SK-N-DZ (cell line): ENCODE measurements at regions not wholly inside any gene's neighbourhood (a gene's known extent, or its start where the extent isn't known, plus 50 kb on each side); places are given as distances from the start of the nearest gene placed in this dataset.
"Not testable (repeated sequence)": the region's sequence is repeated elsewhere in the genome, so short reads cannot be mapped to it uniquely, and the experiment has no call there.

ENCODE experiments used
- DNase-seq: peaks from one replicate; pipeline ENCODE4 v3.0.0-alpha.2; 2015; ENCODE audit warnings: low spot score

DNA sequence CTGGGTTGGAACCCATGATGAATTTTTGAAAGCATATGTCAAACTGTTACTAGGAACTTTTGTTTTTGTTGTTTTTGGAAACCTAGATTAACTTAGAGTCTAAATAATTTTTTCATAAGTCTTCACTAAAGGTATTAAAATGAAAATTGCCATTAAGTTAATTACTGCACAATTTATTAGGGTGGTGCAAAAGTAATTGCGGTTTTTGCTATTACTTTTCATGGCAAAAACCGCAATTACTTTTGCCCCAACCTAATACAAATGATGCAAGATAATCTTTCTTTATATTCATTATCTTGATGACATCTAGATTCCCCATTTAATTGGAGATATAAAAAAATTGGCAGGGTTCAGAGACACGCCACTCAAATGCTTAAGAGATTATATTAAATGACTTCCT lies 145.0 kb upstream of the PKP2 start:
- DNase-seq, result no peak

GRCh38 chr12:33033999-33034398 lies 137.4 kb upstream of the PKP2 start:
- not testable (repeated sequence) for DNase-seq

GRCh38 chr12:33026791-33027190 lies 130.2 kb upstream of the PKP2 start:
- no peak for DNase-seq

DNA sequence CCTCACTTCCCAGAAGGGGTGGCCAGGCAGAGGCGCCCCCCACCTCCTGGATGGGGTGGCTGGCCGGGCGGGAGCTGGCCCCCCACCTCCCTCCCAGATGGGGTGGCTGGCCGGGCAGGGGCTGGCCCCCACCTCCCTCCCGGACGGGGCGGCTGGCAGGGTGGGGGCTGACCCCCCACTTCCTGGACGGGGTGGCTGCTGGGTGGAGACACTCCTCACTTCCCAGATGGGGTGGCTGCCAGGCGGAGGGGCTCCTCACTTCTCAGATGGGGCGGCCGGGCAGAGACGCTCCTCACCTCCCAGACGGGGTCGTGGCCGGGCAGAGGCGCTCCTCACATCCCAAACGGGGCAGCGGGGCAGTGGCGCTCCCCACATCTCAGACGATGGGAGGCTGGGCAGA lies 126.1 kb upstream of the PKP2 start:
- not testable (repeated sequence) for DNase-seq

DNA sequence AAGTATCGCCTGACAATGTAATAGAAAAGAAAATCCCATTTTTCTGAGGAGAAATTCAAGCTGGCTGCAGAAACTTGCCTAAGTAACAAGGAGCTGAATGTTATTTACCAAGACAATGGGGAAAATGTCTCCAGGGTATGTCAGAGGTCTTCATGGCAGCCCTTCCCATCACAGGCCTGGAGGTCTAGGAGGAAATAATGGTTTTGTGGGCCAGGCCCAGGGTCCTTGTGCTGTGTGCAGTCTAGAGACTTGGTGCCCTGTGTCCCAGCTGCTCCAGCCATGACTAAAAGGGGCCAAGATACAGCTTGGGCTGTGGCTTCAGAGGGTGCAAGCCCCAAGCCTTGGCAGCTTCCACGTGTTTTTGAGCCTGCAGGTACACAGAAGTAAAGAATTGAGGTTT lies 120.5 kb upstream of the PKP2 start:
- not testable (repeated sequence) for DNase-seq

- DNase-seq, result no peak
Observed at GRCh38 chr12:33012226-33012625, 115.6 kb upstream of the PKP2 start.

GRCh38 chr12:33006106-33006505 lies 109.5 kb upstream of the PKP2 start:
- no peak for DNase-seq

- no peak for DNase-seq
Observed at GRCh38 chr12:33000016-33000415, 103.4 kb upstream of the PKP2 start.

DNA sequence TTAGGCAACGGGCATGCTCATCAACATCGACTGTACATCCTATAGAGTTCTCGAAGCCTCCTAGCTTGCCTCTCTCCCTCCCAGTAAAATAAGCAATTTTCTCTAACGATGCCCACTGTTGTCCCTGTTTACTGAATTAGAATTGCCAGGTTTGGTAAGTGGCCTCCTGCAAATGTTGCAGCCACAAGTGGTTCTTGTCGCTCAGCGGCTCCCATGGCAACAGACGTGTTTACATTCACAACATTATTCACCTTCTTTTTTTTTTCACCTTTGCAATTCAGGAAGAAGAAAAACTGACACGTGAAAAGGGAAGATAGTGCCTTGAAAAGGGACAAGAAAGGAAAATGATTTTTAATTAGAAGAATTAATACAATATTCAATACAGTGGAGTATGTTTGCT lies 100.9 kb upstream of the PKP2 start:
- no peak for DNase-seq

DNA sequence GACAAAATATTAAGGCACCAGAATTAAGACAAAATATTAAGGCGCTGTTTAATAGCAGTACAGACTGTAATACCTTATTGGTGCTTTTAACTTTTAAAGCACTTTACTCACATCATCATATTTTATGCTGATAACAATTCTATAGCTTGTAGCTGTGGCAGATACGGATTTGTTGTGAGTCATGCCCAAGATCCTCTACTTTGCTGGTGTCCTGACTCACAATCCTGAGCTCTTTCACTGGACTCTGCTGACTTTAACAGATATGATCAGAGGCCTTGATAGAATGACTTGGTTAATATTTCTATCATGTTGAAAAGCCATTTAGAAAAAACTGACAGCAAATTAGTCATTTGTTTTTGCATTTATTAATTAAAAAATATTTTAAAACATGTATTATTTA lies 99.0 kb upstream of the PKP2 start:
- no peak for DNase-seq

DNA sequence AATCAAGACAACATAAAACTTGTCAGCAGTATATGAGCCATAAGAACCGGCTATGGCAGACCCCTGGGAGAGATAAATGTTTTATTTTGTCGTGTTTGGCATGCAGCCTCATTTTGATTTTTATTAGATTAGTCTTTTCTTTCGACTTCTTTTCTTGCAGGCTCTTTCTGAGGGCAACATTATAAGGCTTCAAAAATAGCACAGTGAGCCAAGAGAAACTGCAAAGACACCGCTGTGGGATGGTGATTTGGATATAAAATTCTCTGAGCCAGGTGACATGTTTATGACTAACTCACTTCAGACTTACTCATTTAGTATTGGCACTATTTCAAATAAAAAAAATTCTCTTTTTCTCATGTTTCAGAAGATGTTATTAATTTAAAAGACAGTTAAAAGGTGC lies 96.8 kb upstream of the PKP2 start:
- no peak for DNase-seq

GRCh38 chr12:32989705-32990104 lies 93.1 kb upstream of the PKP2 start:
- no peak for DNase-seq

- no peak for DNase-seq
Observed at GRCh38 chr12:32988982-32989381, 92.4 kb upstream of the PKP2 start.

DNA sequence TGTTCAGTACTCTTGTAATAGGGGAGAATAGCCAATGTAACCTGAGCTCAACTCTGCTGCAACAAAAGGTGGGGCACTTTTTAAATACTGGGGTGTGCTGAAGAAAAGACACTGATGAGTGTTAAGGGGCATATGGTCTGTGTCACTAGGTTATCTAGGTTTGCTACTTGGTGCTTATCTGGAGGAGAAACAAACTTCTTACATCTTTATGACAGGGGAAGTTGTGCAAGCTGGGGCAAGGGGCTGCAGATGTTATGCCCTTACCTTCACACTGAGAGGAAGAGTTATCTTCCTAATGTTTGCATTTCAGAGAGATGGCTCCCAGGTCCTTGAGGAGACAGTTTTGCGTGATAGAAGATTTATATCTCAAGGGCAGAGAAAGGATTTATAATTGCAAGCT lies 90.9 kb upstream of the PKP2 start:
- no peak for DNase-seq

- DNase-seq, result peak; percentile 56
Observed at GRCh38 chr12:32983968-32984367, 87.4 kb upstream of the PKP2 start.

GRCh38 chr12:32983332-32983731 lies 86.8 kb upstream of the PKP2 start:
- no peak for DNase-seq

- DNase-seq, result no peak
Observed at GRCh38 chr12:32981139-32981538, 84.6 kb upstream of the PKP2 start.

DNA sequence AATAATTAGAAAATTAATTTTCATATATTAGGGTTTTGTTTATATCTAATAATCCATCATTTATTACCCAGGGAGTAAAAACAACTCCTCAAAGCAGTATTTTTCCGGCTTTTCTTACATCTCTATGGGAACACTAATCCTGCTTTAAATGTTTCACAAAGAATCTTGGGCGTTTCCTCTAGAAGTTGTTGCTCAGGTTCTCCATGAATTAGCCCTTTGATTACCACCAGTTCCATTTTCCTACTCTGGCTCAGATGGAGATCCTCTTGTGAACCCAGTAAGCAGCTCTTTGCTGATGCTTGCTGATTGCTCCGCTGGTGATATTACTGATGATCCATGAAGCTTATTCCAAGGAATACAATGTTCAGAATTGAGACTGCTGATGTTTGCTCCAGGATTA lies 78.5 kb upstream of the PKP2 start:
- no peak for DNase-seq

DNA sequence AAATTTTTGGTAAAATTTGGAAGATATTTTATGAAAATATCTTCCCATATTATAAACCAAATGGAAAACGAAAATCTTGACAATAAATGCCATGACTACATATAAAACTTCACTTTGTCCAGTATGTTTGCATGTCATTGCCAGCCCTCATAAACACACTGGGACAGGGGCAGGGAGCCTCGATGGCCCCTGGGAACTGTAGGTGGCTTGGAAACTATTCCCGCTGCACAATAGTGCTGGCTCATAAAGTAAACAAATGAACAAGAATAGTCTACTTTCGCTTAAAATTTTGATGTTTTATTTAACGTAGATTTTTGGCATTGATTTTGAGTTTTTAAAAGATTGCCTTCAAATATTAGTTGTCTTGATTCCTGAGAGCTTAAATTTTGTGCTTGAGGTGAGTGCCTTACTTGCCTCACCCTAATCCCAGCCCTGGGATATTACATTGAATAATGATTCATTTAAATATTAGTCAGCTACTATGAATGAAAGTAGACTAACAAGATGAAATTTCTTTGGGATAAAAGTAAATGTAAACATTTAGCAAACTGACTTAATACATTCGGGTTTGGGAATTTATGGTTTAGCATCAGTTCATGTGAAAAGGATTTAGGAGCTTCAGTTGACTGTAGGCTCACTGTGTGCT lies 74.0 kb upstream of the PKP2 start:
- no peak for DNase-seq

DNA sequence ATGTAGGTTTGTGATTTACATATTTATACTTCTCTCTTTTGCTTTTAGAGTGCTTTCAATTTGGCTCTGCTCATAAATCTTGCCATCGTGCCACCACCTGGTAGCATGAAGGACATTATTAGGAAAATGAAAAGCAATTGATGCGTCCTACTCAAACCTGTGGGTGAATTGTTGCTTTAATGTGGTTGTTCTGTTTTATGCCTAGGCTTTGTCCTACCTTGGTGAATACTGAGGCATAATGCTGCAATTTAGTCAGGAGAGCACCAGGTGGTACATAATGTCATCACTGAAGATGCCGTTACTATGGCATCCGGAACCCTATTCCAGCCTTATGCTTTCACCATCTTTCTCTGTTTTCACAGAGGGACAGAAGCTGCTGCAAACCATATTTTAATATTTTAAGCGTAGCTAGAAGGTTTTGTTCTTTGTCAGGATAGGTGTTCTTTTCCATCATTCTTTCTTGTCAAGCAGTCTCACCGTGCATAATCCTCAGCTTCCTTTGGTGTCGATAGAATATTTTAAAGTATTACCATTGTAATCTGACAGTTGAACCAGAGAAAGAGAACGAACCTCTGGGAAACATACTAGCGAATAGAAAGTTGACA lies 68.5 kb upstream of the PKP2 start:
- no peak for DNase-seq

DNA sequence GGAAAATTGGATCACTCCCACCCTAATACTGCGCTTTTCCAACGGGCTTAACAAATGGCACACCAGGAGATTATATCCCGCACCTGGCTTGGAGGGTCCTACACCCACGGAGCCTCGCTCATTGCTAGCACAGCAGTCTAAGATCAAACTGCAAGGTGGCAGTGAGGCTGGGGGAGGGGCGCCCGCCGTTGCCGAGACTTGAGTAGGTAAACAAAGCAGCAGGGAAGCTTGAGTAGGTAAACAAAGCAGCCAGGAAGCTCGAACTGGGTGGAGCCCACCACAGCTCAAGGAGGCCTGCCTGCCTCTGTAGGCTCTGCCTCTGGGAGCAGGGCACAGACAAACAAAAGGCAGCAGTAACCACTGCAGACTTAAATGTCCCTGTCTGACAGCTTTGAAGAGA lies 59.8 kb upstream of the PKP2 start:
- not testable (repeated sequence) for DNase-seq

DNA sequence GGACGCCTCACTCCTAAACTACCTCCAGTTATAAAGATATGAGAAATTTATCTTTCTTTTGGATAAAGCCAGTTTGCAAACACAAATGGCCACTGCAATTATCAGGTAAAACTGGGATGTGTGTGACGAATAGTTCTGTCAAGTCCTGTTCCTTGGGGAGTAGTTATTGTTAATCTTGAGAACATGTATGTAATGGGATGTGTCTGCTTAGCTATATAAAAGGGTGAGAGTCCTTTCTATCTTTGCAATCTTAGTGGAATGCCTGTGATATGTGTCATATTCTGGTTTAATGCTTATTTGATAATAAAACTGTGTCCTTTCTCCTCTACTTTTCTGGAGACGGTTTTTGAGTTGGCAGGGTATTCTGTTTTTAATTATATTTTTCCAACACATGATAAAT lies 56.1 kb upstream of the PKP2 start:
- DNase-seq, result no peak

GRCh38 chr12:32949815-32950214 lies 53.2 kb upstream of the PKP2 start:
- DNase-seq, result no peak
